Right ventricle myocardium inferior (tissue), 1 donor: ENCODE measurements at regions not wholly inside any gene's neighbourhood (a gene's known extent, or its start where the extent isn't known, plus 50 kb on each side); places are given as distances from the start of the nearest gene placed in this dataset.

Experiments used
- ATAC-seq: fragments of 200-7000 bp; cut with Tn5 transposase; one replicate; pipeline ENCODE4 v1.9.1; 2020; ENCODE audit warnings: mild to moderate bottlenecking, moderate library complexity
- DNase-seq: peaks from one replicate; pipeline ENCODE4 v3.0.0; 2021; ENCODE audit errors: missing footprints
- intact Hi-C: fragments of 100-400 bp; cut with DNase I; formaldehyde crosslinking; loops from one replicate; pipeline ENCODE4 v1.11.0; 2022
- donor health status: DM: no; HTN: yes; CAD: no; lungs with severe emphysema.

- ATAC-seq (no peak), DNase-seq (no peak)
- intact Hi-C loops = no loop called here
Measured at GRCh38 chr2:6771634-6772611, 93.8 kb downstream of the CMPK2 start.

GRCh38 chr2:6773007-6773693 is 92.6 kb downstream of the CMPK2 start:
- ATAC-seq = peak; percentile 67
- peak; percentile 78 for DNase-seq

GRCh38 chr2:6773694-6774044 is 92.0 kb downstream of the CMPK2 start:
- intact Hi-C loops = loop anchor here (1.0 kb wide), 1 partner anchor 424 kb away; no protein-coding TSS in a partner anchor
- DNase-seq (no peak), ATAC-seq (no peak)

More at GRCh38 chr2:6773007-6773693, 92.6 kb downstream of the CMPK2 start:
- intact Hi-C loops = loop anchor here (1.0 kb wide), 1 partner anchor 424 kb away; no protein-coding TSS in a partner anchor

GRCh38 chr2:6776125-6776524 is 89.6 kb downstream of the CMPK2 start:
- no peak for ATAC-seq
- DNase-seq = no peak
- intact Hi-C loops = no loop called here

- ATAC-seq (no peak), DNase-seq (no peak)
- intact Hi-C loops = no loop called here
Measured at GRCh38 chr2:6777626-6778025, 88.1 kb downstream of the CMPK2 start.

- ATAC-seq (peak; percentile 28), DNase-seq (peak; percentile 75)
- intact Hi-C loops = no loop called here
Measured at GRCh38 chr2:6780765-6781274, 84.9 kb downstream of the CMPK2 start.

- intact Hi-C loops = no loop called here
- no peak for DNase-seq
Measured at GRCh38 chr2:6782517-6783237, 83.0 kb downstream of the CMPK2 start.

GRCh38 chr2:6783238-6783614 is 82.5 kb downstream of the CMPK2 start:
- intact Hi-C loops = no loop called here
- DNase-seq = no peak
- no peak for ATAC-seq

More at GRCh38 chr2:6782517-6783237, 83.0 kb downstream of the CMPK2 start:
- no peak for ATAC-seq

GRCh38 chr2:6784291-6784690 is 81.4 kb downstream of the CMPK2 start:
- ATAC-seq (no peak), DNase-seq (no peak)
- intact Hi-C loops = no loop called here

GRCh38 chr2:6785493-6785892 is 80.2 kb downstream of the CMPK2 start:
- ATAC-seq = no peak

GRCh38 chr2:6787376-6787775 is 78.3 kb downstream of the CMPK2 start:
- intact Hi-C loops = no loop called here
- no peak for ATAC-seq
- DNase-seq = no peak

More at GRCh38 chr2:6785493-6785892, 80.2 kb downstream of the CMPK2 start:
- intact Hi-C loops = no loop called here
- no peak for DNase-seq

- DNase-seq (no peak), ATAC-seq (no peak)
- intact Hi-C loops = no loop called here
Measured at GRCh38 chr2:6788614-6789013, 77.1 kb downstream of the CMPK2 start.

- intact Hi-C loops = no loop called here
- DNase-seq = no peak
- ATAC-seq = no peak
Measured at GRCh38 chr2:6789559-6790138, 76.1 kb downstream of the CMPK2 start.

GRCh38 chr2:6791682-6792081 is 74.0 kb downstream of the CMPK2 start:
- intact Hi-C loops = no loop called here
- DNase-seq (no peak), ATAC-seq (no peak)

- ATAC-seq (no peak), DNase-seq (no peak)
- intact Hi-C loops = no loop called here
Measured at GRCh38 chr2:6792883-6793282, 72.8 kb downstream of the CMPK2 start.

- DNase-seq (no peak), ATAC-seq (no peak)
- intact Hi-C loops = no loop called here
Measured at GRCh38 chr2:6793371-6793770, 72.3 kb downstream of the CMPK2 start.

GRCh38 chr2:6793913-6794312 is 71.8 kb downstream of the CMPK2 start:
- no peak for ATAC-seq
- intact Hi-C loops = no loop called here

GRCh38 chr2:6794448-6794847 is 71.3 kb downstream of the CMPK2 start:
- intact Hi-C loops = no loop called here
- ATAC-seq (no peak), DNase-seq (no peak)

More at GRCh38 chr2:6793913-6794312, 71.8 kb downstream of the CMPK2 start:
- no peak for DNase-seq
